Neural cell (in vitro differentiated cells): ENCODE measurements at regions not wholly inside any gene's neighbourhood (a gene's known extent, or its start where the extent isn't known, plus 50 kb on each side); places are given as distances from the start of the nearest gene placed in this dataset.

ENCODE experiments used
- H2AFZ ChIP-seq: fragments of 200-600, 300-800 bp; sonication (generic), shearing (Covaris generic); 2 replicates; pipeline ENCODE4 v1.6.0; 2014; ENCODE audit warnings: low read depth, mild to moderate bottlenecking, antibody characterized with exemption, low read length, moderate library complexity
- H3F3A ChIP-seq: fragments of 200-600 bp; shearing (Covaris generic); 2 replicates; pipeline ENCODE4 v1.6.1; 2016; ENCODE audit warnings: mild to moderate bottlenecking, moderate library complexity, mixed read lengths, antibody characterized with exemption, low read length; ENCODE audit not compliant: insufficient read depth, poor library complexity, severe bottlenecking
- H3K27ac ChIP-seq: fragments of 200-600, 300-800 bp; sonication (generic), shearing (Covaris generic); 2 replicates; pipeline ENCODE4 v1.5.1; 2014; ENCODE audit warnings: mild to moderate bottlenecking, low read length, moderate library complexity
- H3K27me3 ChIP-seq: fragments of 300-800, 200-600 bp; sonication (generic), shearing (Covaris generic); 2 replicates; pipeline ENCODE4 v1.6.0; 2014; ENCODE audit warnings: mild to moderate bottlenecking, low read depth, low read length, moderate library complexity; ENCODE audit not compliant: insufficient read depth
- H3K36me3 ChIP-seq: fragments of 300-800, 200-600 bp; sonication (generic), shearing (Covaris generic); 2 replicates; pipeline ENCODE4 v1.5.1; 2014; ENCODE audit warnings: mild to moderate bottlenecking, antibody characterized with exemption, low read length, moderate library complexity; ENCODE audit not compliant: insufficient read depth
- H3K4me2 ChIP-seq: fragments of 300-800, 200-600 bp; sonication (generic), shearing (Covaris generic); 2 replicates; pipeline ENCODE4 v1.6.0; 2014; ENCODE audit warnings: mild to moderate bottlenecking, low read length
- H3K4me3 ChIP-seq: fragments of 300-800, 200-600 bp; sonication (generic), shearing (Covaris generic); 2 replicates; pipeline ENCODE4 v1.5.1; 2014; ENCODE audit warnings: mild to moderate bottlenecking, low read length, moderate library complexity
- H3K79me2 ChIP-seq: fragments of 200-600 bp; shearing (Covaris generic); replicated peaks from 2 replicates; pipeline ENCODE4 v1.6.0; 2014; ENCODE audit warnings: mild to moderate bottlenecking, low read length, moderate library complexity; ENCODE audit not compliant: insufficient read depth
- H3K9ac ChIP-seq: fragments of 300-800, 200-600 bp; sonication (generic), shearing (Covaris generic); 2 replicates; pipeline ENCODE4 v1.6.1; 2016; ENCODE audit warnings: mild to moderate bottlenecking, low read length, mixed read lengths
- H3K9me2 ChIP-seq: fragments of 200-600 bp; shearing (Covaris generic); 2 replicates; pipeline ENCODE4 v1.6.1; 2016; ENCODE audit warnings: mild to moderate bottlenecking, low read length, mixed read lengths; ENCODE audit not compliant: insufficient read depth
- H3K9me3 ChIP-seq: fragments of 200-600, 300-800 bp; sonication (generic), shearing (Covaris generic); 2 replicates; pipeline ENCODE4 v1.6.1; 2016; ENCODE audit warnings: mild to moderate bottlenecking, mixed run types, low read length, moderate library complexity, mixed read lengths
- H4K20me1 ChIP-seq: fragments of 200-600 bp; shearing (Covaris generic); 2 replicates; pipeline ENCODE4 v1.6.1; 2016; ENCODE audit warnings: mild to moderate bottlenecking, mixed run types; ENCODE audit not compliant: insufficient read depth
- CTCF ChIP-seq: fragments of 450-650 bp; IDR thresholded peaks from 2 replicates; pipeline ENCODE4 v1.5.1; 2014; ENCODE audit warnings: antibody characterized with exemption, mild to moderate bottlenecking, moderate library complexity; ENCODE audit not compliant: poor library complexity, severe bottlenecking
- EP300 ChIP-seq: fragments of 450-650 bp; conservative IDR thresholded peaks from 2 replicates; pipeline ENCODE4 v1.6.1; 2014; ENCODE audit warnings: antibody characterized with exemption, mild to moderate bottlenecking, moderate library complexity; ENCODE audit not compliant: poor library complexity, severe bottlenecking
- EZH2 ChIP-seq: fragments of 200-600, 300-800 bp; shearing (Covaris generic), sonication (generic); IDR thresholded peaks from 2 replicates; pipeline ENCODE4 v1.6.1; 2014; ENCODE audit warnings: antibody characterized with exemption, low read length, borderline replicate concordance, mild to moderate bottlenecking; ENCODE audit not compliant: insufficient read depth, poor library complexity, severe bottlenecking
- MXI1 ChIP-seq: fragments of 450-650 bp; conservative IDR thresholded peaks from 2 replicates; pipeline ENCODE4 v1.6.1; 2014; ENCODE audit warnings: antibody characterized with exemption, mild to moderate bottlenecking; ENCODE audit not compliant: poor library complexity, severe bottlenecking
- POLR2AphosphoS5 ChIP-seq: IDR thresholded peaks from 2 replicates; pipeline ENCODE4 v1.6.1; 2012
- RAD21 ChIP-seq: fragments of 450-650 bp; conservative IDR thresholded peaks from 2 replicates; pipeline ENCODE4 v1.6.1; 2014; ENCODE audit warnings: antibody characterized with exemption, mild to moderate bottlenecking, moderate library complexity
- REST ChIP-seq: IDR thresholded peaks from 2 replicates; pipeline ENCODE4 v1.6.1; 2012; ENCODE audit warnings: borderline replicate concordance
- SMC3 ChIP-seq: fragments of 450-650 bp; conservative IDR thresholded peaks from 2 replicates; pipeline ENCODE4 v1.6.1; 2014; ENCODE audit warnings: antibody characterized with exemption, mild to moderate bottlenecking, moderate library complexity; ENCODE audit not compliant: poor library complexity
- TAF1 ChIP-seq: IDR thresholded peaks from 2 replicates; pipeline ENCODE4 v1.6.1; 2012; ENCODE audit warnings: low read depth

- no peaks in the 10 kb centered on the region for H3K9me2 ChIP-seq
- H3K9ac ChIP-seq = no peak overlapping the region
- no peaks in the 10 kb centered on the region for H4K20me1 ChIP-seq
- no peaks in the 10 kb centered on the region for H3K9me3 ChIP-seq
- H3K27ac ChIP-seq = no peak overlapping the region
- H3K27me3 ChIP-seq = no peaks in the 10 kb centered on the region
- H3K36me3 ChIP-seq = no peaks in the 10 kb centered on the region
- H3K79me2 ChIP-seq = no peaks in the 10 kb centered on the region
- H3K4me2 ChIP-seq = no peak overlapping the region
- no peak overlapping the region for H3K4me3 ChIP-seq
- TF ChIP-seq REST (no peak), CTCF (no peak), EZH2 (no peak), POLR2AphosphoS5 (no peak), RAD21 (no peak), TAF1 (no peak), MXI1 (no peak), EP300 (no peak), SMC3 (no peak)
- H2AFZ ChIP-seq = no peak overlapping the region
- H3F3A ChIP-seq = no peaks in the 10 kb centered on the region
Observed at GRCh38 chr13:89822467-89822866, 1525.0 kb upstream of the MIR17HG start.

- Histone ChIP-seq H3K4me3 (no peak overlapping the region), H3F3A (no peaks in the 10 kb centered on the region), H3K79me2 (no peaks in the 10 kb centered on the region), H3K9me2 (no peaks in the 10 kb centered on the region), H3K27ac (no peak overlapping the region), H3K9ac (no peak overlapping the region), H3K36me3 (no peaks in the 10 kb centered on the region), H3K4me2 (no peak overlapping the region), H3K27me3 (no peaks in the 10 kb centered on the region), H2AFZ (no peak overlapping the region), H4K20me1 (no peaks in the 10 kb centered on the region), H3K9me3 (no peaks in the 10 kb centered on the region)
- no peak for TF ChIP-seq TAF1
- no peak for TF ChIP-seq REST
- TF ChIP-seq POLR2AphosphoS5 = no peak
Observed at GRCh38 chr13:89827552-89827951, 1519.9 kb upstream of the MIR17HG start.
